ENCODE measurements at regions not wholly inside any gene's neighbourhood (a gene's known extent, or its start where the extent isn't known, plus 50 kb on each side); places are given as distances from the start of the nearest gene placed in this dataset.
"Not testable (repeated sequence)": the region's sequence is repeated elsewhere in the genome, so short reads cannot be mapped to it uniquely, and the experiment has no call there.

DNA sequence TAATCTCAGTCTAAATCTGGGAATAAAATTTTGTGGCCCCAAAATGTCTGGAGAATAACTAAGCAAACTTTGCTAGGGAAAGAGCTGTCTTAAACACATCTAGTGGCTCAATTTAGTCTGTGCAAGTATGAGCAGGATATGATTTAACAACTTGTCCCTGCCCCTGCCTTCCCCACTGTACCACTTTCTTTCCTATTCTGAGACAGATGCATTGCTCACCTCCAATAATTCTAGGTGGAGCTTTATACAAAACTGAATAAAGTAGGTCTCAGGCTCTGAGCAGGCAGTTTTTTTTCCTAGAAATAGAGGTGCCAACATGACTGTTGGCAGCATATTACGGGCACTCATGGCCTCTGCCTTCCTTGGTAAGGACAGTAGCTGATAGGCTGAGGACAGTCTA is 412.1 kb downstream of the DAD1 start:
- Histone ChIP-seq H4K8ac (ENCODE audit: low read depth in 2 of 2, low read length in 2 of 2) (peak overlapping the region in 1 of 2 experiments; percentile 12; a peak in 1 of 4 replicates), H3K18ac (ENCODE audit: low read depth, low read length) (no peak overlapping the region), H3K36me3 (ENCODE audit: control insufficient read depth, insufficient read depth, low read length) (no peaks in the 10 kb centered on the region), H3K9me3 (ENCODE audit: control insufficient read depth, insufficient read depth, low read length) (no peaks in the 10 kb centered on the region), H3K27ac (ENCODE audit: insufficient read depth, low read length) (no peak overlapping the region), H2BK5ac (ENCODE audit: low read depth, low read length, poor library complexity, severe bottlenecking) (no peak overlapping the region), H2BK20ac (ENCODE audit: low read depth, low read length) (no peak overlapping the region), H3K27me3 (ENCODE audit: control insufficient read depth, insufficient read depth, low read length) (no peaks in the 10 kb centered on the region), H3K79me1 (ENCODE audit: low read depth in 1 of 2, low read length in 2 of 2) (no peaks in the 10 kb centered on the region), H4K20me1 (ENCODE audit: insufficient read depth, low read length) (no peaks in the 10 kb centered on the region), H2BK120ac (ENCODE audit: low read depth, low read length) (no peak overlapping the region), H3K4me2 (ENCODE audit: low read depth, low read length) (no peak overlapping the region), H3K4ac (ENCODE audit: low read depth, low read length) (peak overlapping the region; percentile 32; the same call in 1 of the 2 replicates), H2AFZ (replicated peaks; ENCODE audit: low read length, poor library complexity) (no peak overlapping the region), H2BK15ac (ENCODE audit: low read depth, low read length) (no peak overlapping the region; the same call in 2 of the 3 replicates), H3K9ac (ENCODE audit: low read depth, low read length) (no peak overlapping the region), H2AK5ac (ENCODE audit: low read depth, low read length) (peak overlapping the region; percentile 23; the same call in 1 of the 2 replicates), H3K23ac (ENCODE audit: low read depth, low read length) (no peak overlapping the region), H3K4me3 (ENCODE audit: insufficient read depth, low read depth, low read length) (no peak overlapping the region), H3K4me1 (ENCODE audit: control insufficient read depth, insufficient read depth, low read length) (0 out of 2 replicates have a peak, but pooled peaks cover 2% of the 10 kb centered on the region), H3K56ac (ENCODE audit: extremely low read depth, insufficient read depth, low read length) (no peak overlapping the region), H3K14ac (replicated peaks; ENCODE audit: low read depth, low read length) (no peak overlapping the region), H3K9me1 (ENCODE audit: insufficient read depth, low read length) (no peaks in the 10 kb centered on the region), H4K5ac (ENCODE audit: low read depth, low read length) (no peak overlapping the region), H4K91ac (ENCODE audit: insufficient read depth, low read depth, low read length) (no peak overlapping the region), H2AK9ac (replicated peaks; ENCODE audit: low read depth, low read length, poor library complexity) (no peak overlapping the region)
- TF ChIP-seq SMC3 (IDR thresholded peaks at IDR 0.05; ENCODE audit: low read depth, low read length) (no peak), RAD21 (IDR thresholded peaks at IDR 0.05; ENCODE audit: low read length) (no peak), FOS (IDR thresholded peaks at IDR 0.05; ENCODE audit: low read depth, low read length) (no peak), CEBPB (IDR thresholded peaks at IDR 0.05; ENCODE audit: low read depth, low read length) (no peak), RCOR1 (IDR thresholded peaks at IDR 0.05; ENCODE audit: insufficient replicate concordance, low read length) (no peak)
- intact Hi-C loops (cut with micrococcal nuclease) (no loop called here), in situ Hi-C loops (cut with MboI; ENCODE audit: low sequenced_read_pairs) (no loop called here), dilution Hi-C loops (cut with HindIII; ENCODE audit: low sequenced_read_pairs, unreplicated experiment) (no loop called here)
- ATAC-seq (ENCODE audit: low read depth) (no peak), DNase-seq (no peak)
- ChIA-PET CTCF (interaction anchor here (0.7 to 1.3 kb wide), 2 partner anchors 14 to 125 kb away, joined by 3 to 4 read pairs; no protein-coding TSS in a partner anchor), POLR2A (ENCODE audit: unreplicated experiment) (no interaction called here)
- no CpG with 5 or more reads among the region's 1 CpG for WGBS, 2 experiments (ENCODE audit: extremely low coverage in 2 of 2, insufficient read length in 1 of 2)
- no TSS peak for BruUV-seq (replicated peaks)

GRCh38 chr14:22175278-22175558 is 413.8 kb downstream of the DAD1 start:
- POLR2A ChIA-PET (ENCODE audit: unreplicated experiment); BruUV-seq (replicated peaks): not testable (repeated sequence)

More at GRCh38 chr14:22175278-22175558, 413.8 kb downstream of the DAD1 start:
- H2BK120ac ChIP-seq (ENCODE audit: low read depth, low read length); H4K91ac ChIP-seq (ENCODE audit: insufficient read depth, low read depth, low read length); H3K4me2 ChIP-seq (ENCODE audit: low read depth, low read length); H3K23ac ChIP-seq (ENCODE audit: low read depth, low read length); H3K27ac ChIP-seq (ENCODE audit: insufficient read depth, low read length); H2AFZ ChIP-seq (replicated peaks; ENCODE audit: low read length, poor library complexity); in situ Hi-C loops (cut with MboI; ENCODE audit: low sequenced_read_pairs); H3K14ac ChIP-seq (replicated peaks; ENCODE audit: low read depth, low read length); H2BK15ac ChIP-seq (ENCODE audit: low read depth, low read length); H3K4me1 ChIP-seq (ENCODE audit: control insufficient read depth, insufficient read depth, low read length); H3K56ac ChIP-seq (ENCODE audit: extremely low read depth, insufficient read depth, low read length); CTCF ChIA-PET; H3K27me3 ChIP-seq (ENCODE audit: control insufficient read depth, insufficient read depth, low read length); H2BK5ac ChIP-seq (ENCODE audit: low read depth, low read length, poor library complexity, severe bottlenecking); H3K9me1 ChIP-seq (ENCODE audit: insufficient read depth, low read length); H3K36me3 ChIP-seq (ENCODE audit: control insufficient read depth, insufficient read depth, low read length); DNase-seq; H3K4ac ChIP-seq (ENCODE audit: low read depth, low read length); H4K8ac ChIP-seq (ENCODE audit: low read depth in 2 of 2, low read length in 2 of 2); H2BK20ac ChIP-seq (ENCODE audit: low read depth, low read length); H3K79me1 ChIP-seq (ENCODE audit: low read depth in 1 of 2, low read length in 2 of 2); H3K4me3 ChIP-seq (ENCODE audit: insufficient read depth, low read depth, low read length); H3K9ac ChIP-seq (ENCODE audit: low read depth, low read length); intact Hi-C loops (cut with micrococcal nuclease); H3K9me3 ChIP-seq (ENCODE audit: control insufficient read depth, insufficient read depth, low read length); H4K20me1 ChIP-seq (ENCODE audit: insufficient read depth, low read length); dilution Hi-C loops (cut with HindIII; ENCODE audit: low sequenced_read_pairs, unreplicated experiment); H4K5ac ChIP-seq (ENCODE audit: low read depth, low read length); ATAC-seq (ENCODE audit: low read depth); H2AK9ac ChIP-seq (replicated peaks; ENCODE audit: low read depth, low read length, poor library complexity); H3K18ac ChIP-seq (ENCODE audit: low read depth, low read length); H2AK5ac ChIP-seq (ENCODE audit: low read depth, low read length): not testable (repeated sequence)
- WGBS, 2 experiments (ENCODE audit: extremely low coverage in 2 of 2, insufficient read length in 1 of 2), result no CpG with 5 or more reads among the region's 1 CpG

Data from IMR-90 (cell line).